ENCODE measurements at regions not wholly inside any gene's neighbourhood (a gene's known extent, or its start where the extent isn't known, plus 50 kb on each side); places are given as distances from the start of the nearest gene placed in this dataset.

- Mint-ChIP-seq H3K4me3 (ENCODE audit: unreplicated experiment) (no peak overlapping the region), H3K4me1 (ENCODE audit: low read depth) (peaks cover 38% of the 10 kb centered on the region), H3K27me3 (ENCODE audit: low read depth) (no peaks in the 10 kb centered on the region), H3K9me3 (ENCODE audit: low read depth) (no peaks in the 10 kb centered on the region), H3K36me3 (ENCODE audit: low read depth) (no peaks in the 10 kb centered on the region), H3K27ac (ENCODE audit: unreplicated experiment) (no peak overlapping the region)
- DNase-seq (ENCODE audit: low spot score): no peak
- no peak for TF ChIP-seq CTCF (IDR thresholded peaks at IDR 0.05)
These were observed 72.3 kb upstream of the ADGRF1 start for GRCh38 chr6:47114460-47114859.

- Mint-ChIP-seq H3K36me3 (ENCODE audit: low read depth) (no peaks in the 10 kb centered on the region), H3K4me1 (ENCODE audit: low read depth) (peaks cover 44% of the 10 kb centered on the region), H3K4me3 (ENCODE audit: unreplicated experiment) (no peak overlapping the region), H3K27me3 (ENCODE audit: low read depth) (no peaks in the 10 kb centered on the region), H3K27ac (ENCODE audit: unreplicated experiment) (peak overlapping the region; percentile 86), H3K9me3 (ENCODE audit: low read depth) (no peaks in the 10 kb centered on the region)
- DNase-seq (ENCODE audit: low spot score): no peak
- no peak for TF ChIP-seq CTCF (IDR thresholded peaks at IDR 0.05)
These were observed 70.2 kb upstream of the ADGRF1 start for GRCh38 chr6:47112317-47112716.

GRCh38 chr6:47111685-47112084 is 69.6 kb upstream of the ADGRF1 start:
- TF ChIP-seq CTCF (IDR thresholded peaks at IDR 0.05): no peak
- no peak for DNase-seq (ENCODE audit: low spot score)

GRCh38 chr6:47109281-47109680 is 67.1 kb upstream of the ADGRF1 start:
- no peaks in the 10 kb centered on the region for H3K36me3 Mint-ChIP-seq (ENCODE audit: low read depth)
- H3K27me3 Mint-ChIP-seq (ENCODE audit: low read depth): no peaks in the 10 kb centered on the region
- peaks cover 60% of the 10 kb centered on the region for H3K4me1 Mint-ChIP-seq (ENCODE audit: low read depth)
- H3K4me3 Mint-ChIP-seq (ENCODE audit: unreplicated experiment): no peak overlapping the region
- TF ChIP-seq CTCF (IDR thresholded peaks at IDR 0.05): no peak
- peak overlapping the region; percentile 28 for H3K27ac Mint-ChIP-seq (ENCODE audit: unreplicated experiment)
- no peak for DNase-seq (ENCODE audit: low spot score)
- no peaks in the 10 kb centered on the region for H3K9me3 Mint-ChIP-seq (ENCODE audit: low read depth)

More at GRCh38 chr6:47111685-47112084, 69.6 kb upstream of the ADGRF1 start:
- Mint-ChIP-seq H3K36me3 (ENCODE audit: low read depth) (no peaks in the 10 kb centered on the region), H3K27ac (ENCODE audit: unreplicated experiment) (peak overlapping the region; percentile 86), H3K27me3 (ENCODE audit: low read depth) (no peaks in the 10 kb centered on the region), H3K4me3 (ENCODE audit: unreplicated experiment) (no peak overlapping the region), H3K4me1 (ENCODE audit: low read depth) (peaks cover 50% of the 10 kb centered on the region), H3K9me3 (ENCODE audit: low read depth) (no peaks in the 10 kb centered on the region)

- no peak for DNase-seq (ENCODE audit: low spot score)
- Mint-ChIP-seq H3K27ac (ENCODE audit: unreplicated experiment) (no peak overlapping the region), H3K36me3 (ENCODE audit: low read depth) (no peaks in the 10 kb centered on the region), H3K4me3 (ENCODE audit: unreplicated experiment) (no peak overlapping the region), H3K9me3 (ENCODE audit: low read depth) (no peaks in the 10 kb centered on the region), H3K27me3 (ENCODE audit: low read depth) (no peaks in the 10 kb centered on the region), H3K4me1 (ENCODE audit: low read depth) (peaks cover 36% of the 10 kb centered on the region)
- TF ChIP-seq CTCF (IDR thresholded peaks at IDR 0.05): no peak
These were observed 64.6 kb upstream of the ADGRF1 start for GRCh38 chr6:47106721-47107197.

Data from chondrocyte (in vitro differentiated cells).